Activated naive CD8-positive, alpha-beta T cell treated with anti-CD3 and anti-CD28 coated beads, Interleukin-2, amount 50 U/mL, for 24 hours (primary cell): ENCODE measurements at regions not wholly inside any gene's neighbourhood (a gene's known extent, or its start where the extent isn't known, plus 50 kb on each side); places are given as distances from the start of the nearest gene placed in this dataset.

Source experiments
- ATAC-seq: fragments of 150-1000 bp; cut with Tn5 transposase; one replicate; pipeline ENCODE4 v1.10.0; 2021
- DNase-seq: peaks from one replicate; pipeline ENCODE4 v3.0.0; 2021
- H3K27ac Mint-ChIP-seq: one replicate; pipeline ENCODE4 v1.8.0; 2021; ENCODE audit warnings: mild to moderate bottlenecking, mixed read lengths
- H3K27me3 Mint-ChIP-seq: one replicate; pipeline ENCODE4 v1.8.0; 2021; ENCODE audit warnings: mixed read lengths
- H3K36me3 Mint-ChIP-seq: one replicate; pipeline ENCODE4 v1.8.0; 2021; ENCODE audit warnings: low read depth, mixed read lengths
- H3K4me1 Mint-ChIP-seq: one replicate; pipeline ENCODE4 v1.8.0; 2021; ENCODE audit warnings: mixed read lengths
- H3K4me3 Mint-ChIP-seq: one replicate; pipeline ENCODE4 v1.8.0; 2021; ENCODE audit warnings: mild to moderate bottlenecking, moderate library complexity, mixed read lengths
- H3K9me3 Mint-ChIP-seq: one replicate; pipeline ENCODE4 v1.8.0; 2021; ENCODE audit warnings: mixed read lengths

DNA sequence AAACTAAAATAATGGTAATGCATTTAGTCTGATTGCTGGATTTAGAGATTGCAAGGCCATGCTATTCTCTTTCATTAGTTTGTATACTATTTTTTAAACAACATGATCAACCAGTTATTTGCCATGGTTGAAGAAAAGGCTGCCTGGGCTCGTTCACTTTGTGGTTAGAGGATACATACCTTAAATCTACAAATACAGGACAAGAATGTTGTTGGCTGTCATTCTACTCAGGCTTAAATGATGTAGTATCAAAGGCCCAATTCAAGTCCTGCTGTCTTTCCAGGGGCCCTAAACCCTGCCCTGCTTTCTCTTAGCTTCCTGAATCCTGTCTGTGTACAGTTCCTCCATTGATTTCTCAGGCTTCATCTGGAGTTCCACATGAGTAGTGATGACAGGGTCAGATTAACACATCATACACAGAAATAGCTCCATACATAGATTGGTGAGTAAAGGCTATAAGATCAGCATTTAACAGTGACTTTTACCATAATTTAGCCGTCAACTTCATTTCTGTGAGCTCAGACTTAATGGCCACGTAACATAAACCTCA lies 114.9 kb upstream of the GPRIN3 start:
- Mint-ChIP-seq H3K27ac (no peak overlapping the region), H3K9me3 (no peaks in the 10 kb centered on the region), H3K4me1 (no peaks in the 10 kb centered on the region), H3K27me3 (no peaks in the 10 kb centered on the region), H3K4me3 (no peak overlapping the region), H3K36me3 (no peaks in the 10 kb centered on the region)
- ATAC-seq (no peak), DNase-seq (no peak)

DNA sequence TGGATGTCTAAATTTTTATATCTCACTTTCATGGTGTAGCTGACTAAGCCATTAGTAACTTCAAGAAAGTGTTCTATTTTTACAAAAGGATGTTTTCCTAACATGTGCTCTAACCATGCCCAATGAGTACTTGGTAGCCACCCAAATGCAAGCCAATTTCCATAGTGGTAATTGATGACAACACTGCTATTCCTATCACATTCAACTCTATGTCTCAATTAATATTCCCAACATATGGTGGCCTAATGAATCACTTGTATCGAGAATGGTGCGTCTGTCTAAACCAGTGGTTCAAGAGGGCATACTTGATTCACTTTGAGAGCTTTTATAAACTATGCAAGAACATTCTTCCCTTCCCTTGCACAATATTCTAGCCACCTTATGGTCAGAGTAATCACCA lies 112.9 kb upstream of the GPRIN3 start:
- DNase-seq (no peak), ATAC-seq (no peak)
- Mint-ChIP-seq H3K27me3 (no peaks in the 10 kb centered on the region), H3K4me1 (no peaks in the 10 kb centered on the region), H3K4me3 (no peak overlapping the region), H3K27ac (no peak overlapping the region), H3K9me3 (no peaks in the 10 kb centered on the region), H3K36me3 (no peaks in the 10 kb centered on the region)

DNA sequence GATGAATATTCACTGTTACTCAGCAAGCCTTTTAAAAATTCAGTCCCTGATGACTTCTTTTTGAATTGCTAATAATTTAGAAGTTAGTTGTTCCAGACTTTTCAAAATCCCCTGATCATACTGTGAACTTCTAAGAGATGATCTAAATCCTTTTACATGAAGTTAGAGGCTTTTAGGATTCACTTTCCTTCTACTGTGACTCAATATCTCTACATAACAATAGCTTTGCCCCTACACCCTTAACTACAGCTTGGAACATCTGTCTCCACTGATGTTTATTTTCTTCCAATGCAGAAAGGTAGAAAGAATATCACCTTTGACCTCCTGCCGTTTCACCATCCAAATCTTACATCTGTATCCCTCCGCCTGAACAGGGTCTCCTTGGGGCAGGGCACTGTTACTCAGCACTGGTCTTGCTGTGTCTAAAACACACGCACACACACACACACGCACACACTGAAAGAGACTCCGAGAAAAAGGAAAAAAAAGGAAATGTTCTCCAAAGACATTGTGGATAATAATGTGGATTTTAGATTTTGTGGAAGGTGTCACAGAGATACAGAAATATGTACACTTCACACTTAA lies 111.6 kb upstream of the GPRIN3 start:
- no peak for DNase-seq
- Mint-ChIP-seq H3K27me3 (no peaks in the 10 kb centered on the region), H3K4me1 (no peaks in the 10 kb centered on the region), H3K36me3 (no peaks in the 10 kb centered on the region), H3K9me3 (no peaks in the 10 kb centered on the region), H3K27ac (no peak overlapping the region), H3K4me3 (no peak overlapping the region)
- no peak for ATAC-seq

DNA sequence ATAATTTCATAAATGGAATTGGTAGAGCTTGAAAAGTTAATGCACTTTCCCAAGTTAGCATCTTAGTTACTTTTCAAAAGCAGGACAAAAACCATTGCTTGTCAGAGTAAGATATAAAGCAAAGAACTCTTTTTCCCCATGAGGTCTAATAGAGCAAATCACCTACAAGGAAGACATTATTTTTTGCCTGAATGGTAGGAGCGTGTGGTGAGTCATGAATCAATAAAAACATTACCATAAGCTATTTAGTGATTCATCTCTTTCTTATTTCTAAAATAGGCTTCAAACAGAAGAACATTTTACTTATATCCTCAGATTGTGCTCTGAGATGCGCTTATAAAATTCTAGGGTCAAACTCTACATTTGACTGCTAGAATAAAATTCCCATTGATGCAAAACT lies 109.4 kb upstream of the GPRIN3 start:
- Mint-ChIP-seq H3K4me1 (no peaks in the 10 kb centered on the region), H3K9me3 (no peaks in the 10 kb centered on the region), H3K4me3 (no peak overlapping the region), H3K36me3 (no peaks in the 10 kb centered on the region), H3K27me3 (no peaks in the 10 kb centered on the region), H3K27ac (no peak overlapping the region)
- no peak for DNase-seq
- ATAC-seq, result no peak

DNA sequence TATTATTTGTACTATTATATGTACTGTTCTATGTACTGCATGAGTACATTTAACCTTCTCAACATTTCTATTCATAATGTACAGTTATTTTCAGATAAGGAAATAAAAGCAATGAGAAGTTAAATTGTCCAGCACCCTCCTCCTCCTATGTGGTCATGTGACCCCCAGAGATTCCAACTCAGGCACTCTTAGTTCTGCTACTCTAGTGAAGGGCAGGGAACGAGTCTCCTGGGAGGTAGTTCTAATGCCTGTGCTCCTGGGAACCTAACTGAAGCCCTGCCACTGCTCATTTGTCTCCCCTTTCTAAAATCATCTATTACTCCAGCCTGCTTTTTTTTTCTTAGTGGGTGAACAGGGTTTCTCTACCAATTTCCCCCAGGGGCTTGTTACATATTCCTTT lies 105.9 kb upstream of the GPRIN3 start:
- ATAC-seq, result no peak
- Mint-ChIP-seq H3K27ac (no peak overlapping the region), H3K4me1 (peaks cover 3% of the 10 kb centered on the region), H3K9me3 (no peaks in the 10 kb centered on the region), H3K27me3 (no peaks in the 10 kb centered on the region), H3K4me3 (no peak overlapping the region), H3K36me3 (no peaks in the 10 kb centered on the region)
- no peak for DNase-seq

DNA sequence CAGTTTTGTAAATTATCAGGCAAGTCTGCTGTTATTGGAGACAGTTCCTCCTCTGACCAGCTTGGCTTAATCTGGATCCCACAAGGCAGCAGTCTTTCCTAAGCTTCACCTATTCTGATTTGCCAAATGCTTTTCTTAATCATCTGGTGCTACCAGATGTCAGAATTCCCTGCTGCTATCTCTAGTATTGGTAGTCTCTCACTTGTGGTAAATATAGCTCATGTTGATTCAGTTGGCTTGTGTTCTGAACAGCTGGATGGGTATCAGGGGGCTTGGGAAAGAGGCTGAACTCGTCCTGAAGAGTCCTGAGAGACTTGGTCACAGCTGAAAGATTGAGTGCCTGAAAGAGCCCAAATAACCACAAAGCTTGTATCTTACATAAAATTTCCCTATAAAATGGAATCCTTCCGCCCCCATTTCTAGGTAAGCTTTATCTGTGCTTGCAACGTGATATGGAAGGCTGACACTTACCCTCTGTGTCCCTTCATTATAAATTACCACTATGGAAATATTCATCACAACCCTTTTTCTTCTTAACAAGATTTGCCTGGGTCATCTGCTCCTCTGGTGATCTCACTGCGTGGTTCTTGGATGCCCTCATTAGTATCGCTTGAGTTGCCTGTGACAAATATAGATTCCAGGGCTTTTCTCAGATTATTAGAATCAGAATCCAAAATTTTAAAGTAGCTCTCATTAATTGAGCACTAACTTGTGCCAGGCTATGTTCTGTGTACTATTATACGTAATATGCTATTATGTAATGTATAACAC lies 104.1 kb upstream of the GPRIN3 start:
- H3K4me1 Mint-ChIP-seq, result peaks cover 3% of the 10 kb centered on the region
- DNase-seq (no peak), ATAC-seq (no peak)
- no peak overlapping the region for H3K4me3 Mint-ChIP-seq
- H3K27ac Mint-ChIP-seq, result no peak overlapping the region
- H3K27me3 Mint-ChIP-seq, result no peaks in the 10 kb centered on the region
- H3K36me3 Mint-ChIP-seq, result no peaks in the 10 kb centered on the region
- H3K9me3 Mint-ChIP-seq, result peaks cover 5% of the 10 kb centered on the region

DNA sequence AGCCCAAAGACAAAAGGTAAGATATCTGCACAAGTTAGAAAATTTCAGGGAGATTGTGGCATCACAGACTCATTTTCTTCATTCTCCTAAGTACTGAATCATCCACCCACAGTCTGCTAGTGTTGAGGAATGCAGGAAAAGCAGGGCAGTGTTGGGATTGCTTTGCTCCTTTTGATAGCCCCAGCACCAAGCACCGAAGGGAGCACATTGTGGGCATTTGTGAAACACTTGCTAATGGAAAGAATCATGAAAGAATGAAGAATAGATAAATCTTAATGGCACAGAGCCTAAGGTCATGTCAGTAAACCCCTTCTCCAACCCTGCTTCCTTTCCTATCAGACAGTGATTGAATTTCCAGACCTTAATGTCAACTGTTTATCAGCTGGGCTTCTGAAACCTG lies 103.1 kb upstream of the GPRIN3 start:
- H3K36me3 Mint-ChIP-seq, result no peaks in the 10 kb centered on the region
- H3K4me3 Mint-ChIP-seq, result no peak overlapping the region
- H3K27me3 Mint-ChIP-seq, result no peaks in the 10 kb centered on the region
- H3K9me3 Mint-ChIP-seq, result peaks cover 5% of the 10 kb centered on the region
- DNase-seq (no peak), ATAC-seq (no peak)
- H3K27ac Mint-ChIP-seq, result no peak overlapping the region
- peaks cover 3% of the 10 kb centered on the region for H3K4me1 Mint-ChIP-seq

DNA sequence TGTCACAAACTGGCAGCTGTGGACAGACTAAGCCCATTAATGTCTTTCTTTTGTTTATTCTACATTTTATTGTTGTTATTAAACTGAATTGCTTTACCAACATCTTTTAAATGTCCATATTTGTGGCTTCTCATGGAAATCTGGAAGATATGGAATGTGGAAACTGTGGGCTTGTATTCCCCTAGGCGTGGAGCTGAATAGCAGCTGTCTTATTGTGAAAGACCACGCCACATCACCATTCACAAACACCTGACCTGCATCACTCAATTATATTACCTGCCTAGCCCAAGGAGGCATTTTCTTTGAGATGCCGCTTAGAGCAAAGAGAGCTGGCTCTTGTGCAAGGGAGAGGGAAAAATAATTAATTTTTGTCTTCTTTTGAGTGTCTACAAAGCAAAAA lies 96.9 kb upstream of the GPRIN3 start:
- H3K4me1 Mint-ChIP-seq, result no peaks in the 10 kb centered on the region
- no peak overlapping the region for H3K27ac Mint-ChIP-seq
- no peaks in the 10 kb centered on the region for H3K27me3 Mint-ChIP-seq
- no peak for ATAC-seq
- H3K36me3 Mint-ChIP-seq, result no peaks in the 10 kb centered on the region
- peaks cover 5% of the 10 kb centered on the region for H3K9me3 Mint-ChIP-seq
- H3K4me3 Mint-ChIP-seq, result no peak overlapping the region
- DNase-seq, result no peak

DNA sequence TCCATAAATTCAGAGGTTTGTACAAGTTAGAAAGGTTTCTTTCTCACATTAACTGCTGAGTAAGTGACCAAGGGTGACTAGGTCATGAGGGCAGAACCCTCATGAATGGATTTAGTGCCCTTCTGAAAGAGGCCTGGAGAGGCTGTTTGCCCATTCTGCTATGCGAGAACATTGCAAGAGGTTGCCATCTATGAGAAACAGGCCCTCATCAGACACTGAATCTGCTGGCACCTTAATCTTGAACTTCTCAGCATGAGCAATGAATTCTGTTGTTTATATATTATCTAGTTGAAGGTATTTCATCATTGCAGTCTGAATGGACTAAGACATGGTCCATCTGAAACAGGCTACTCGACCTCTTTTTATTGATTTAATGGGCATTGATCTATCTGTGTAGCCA lies 96.2 kb upstream of the GPRIN3 start:
- ATAC-seq (no peak), DNase-seq (no peak)
- Mint-ChIP-seq H3K4me3 (no peak overlapping the region), H3K27ac (no peak overlapping the region), H3K27me3 (no peaks in the 10 kb centered on the region), H3K4me1 (no peaks in the 10 kb centered on the region), H3K36me3 (no peaks in the 10 kb centered on the region), H3K9me3 (peaks cover 5% of the 10 kb centered on the region)

DNA sequence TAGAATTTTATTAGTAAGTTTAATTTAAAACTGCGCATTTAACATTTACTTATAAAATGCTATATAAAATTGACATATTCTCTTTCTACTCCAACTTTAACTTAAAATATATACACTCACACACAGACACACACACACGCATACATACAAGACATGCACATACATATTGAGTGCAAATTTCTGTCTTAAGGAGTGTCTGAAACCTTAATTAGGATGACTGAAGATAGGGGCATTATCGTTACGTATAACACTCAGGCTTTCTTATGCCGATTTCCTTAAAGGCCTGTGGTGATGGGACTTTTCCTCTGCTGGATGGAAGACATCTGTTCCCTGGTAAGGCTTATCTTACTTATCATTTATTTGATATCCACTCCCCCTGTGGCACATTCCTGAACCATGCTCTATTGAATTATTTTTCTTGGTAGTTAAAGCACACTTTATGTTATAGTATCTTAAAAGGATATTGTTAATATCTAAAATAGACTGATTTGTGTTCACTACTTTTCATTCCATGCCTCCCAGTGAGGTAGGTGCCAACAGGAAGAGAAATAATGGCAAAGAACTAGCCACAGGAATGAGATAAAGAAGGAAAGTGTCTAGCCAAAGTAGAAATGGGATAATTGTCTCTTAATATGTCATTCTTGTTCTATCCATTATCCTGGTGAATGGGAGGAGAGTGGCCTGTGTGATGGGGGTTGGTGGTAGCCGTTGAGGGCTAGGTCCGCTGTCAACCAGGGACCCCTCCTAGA lies 92.9 kb upstream of the GPRIN3 start:
- DNase-seq (no peak), ATAC-seq (no peak)
- no peak overlapping the region for H3K4me3 Mint-ChIP-seq
- no peaks in the 10 kb centered on the region for H3K9me3 Mint-ChIP-seq
- no peaks in the 10 kb centered on the region for H3K27me3 Mint-ChIP-seq
- no peaks in the 10 kb centered on the region for H3K36me3 Mint-ChIP-seq
- no peak overlapping the region for H3K27ac Mint-ChIP-seq
- H3K4me1 Mint-ChIP-seq, result no peaks in the 10 kb centered on the region

DNA sequence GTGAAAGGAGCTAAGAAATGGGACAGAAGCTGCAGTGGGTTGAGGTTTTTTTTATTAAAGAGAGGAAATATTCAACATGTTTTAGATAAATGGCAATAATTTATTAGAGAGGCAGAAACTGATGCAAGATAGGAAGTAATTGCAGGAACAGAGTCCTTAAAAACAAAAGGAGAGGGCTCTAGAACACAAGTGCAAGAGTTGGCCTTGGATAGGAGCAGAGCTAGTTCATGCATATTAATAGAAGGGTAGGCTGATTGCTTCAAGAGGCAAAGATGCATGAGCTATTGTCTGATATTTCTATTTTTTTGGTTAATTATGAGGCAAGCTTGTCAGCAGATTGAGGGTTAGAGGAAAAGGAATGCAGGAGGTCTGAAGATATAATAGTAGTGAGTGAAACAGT lies 91.0 kb upstream of the GPRIN3 start:
- H3K27me3 Mint-ChIP-seq, result no peaks in the 10 kb centered on the region

DNA sequence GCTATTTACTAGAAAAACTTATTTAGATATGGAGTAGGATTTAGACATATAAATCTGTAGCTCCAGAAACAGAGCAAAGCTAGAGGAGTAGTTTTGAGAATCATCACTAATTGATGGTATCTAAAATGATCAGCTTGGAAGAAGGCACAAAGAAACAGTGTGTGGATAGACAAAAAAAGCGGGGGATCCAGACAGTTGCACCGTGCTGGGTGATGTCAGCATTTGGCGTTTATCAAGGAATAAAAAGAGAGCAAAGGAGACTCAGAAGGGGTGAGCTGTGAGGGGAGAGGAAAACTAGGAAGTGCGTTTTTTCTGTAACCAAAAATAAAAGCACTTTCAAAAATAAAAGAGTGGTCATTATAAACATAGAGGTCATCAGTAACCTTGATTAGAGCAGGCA lies 90.5 kb upstream of the GPRIN3 start:
- Mint-ChIP-seq H3K4me3 (no peak overlapping the region), H3K9me3 (no peaks in the 10 kb centered on the region), H3K27ac (no peak overlapping the region), H3K36me3 (no peaks in the 10 kb centered on the region), H3K4me1 (no peaks in the 10 kb centered on the region), H3K27me3 (no peaks in the 10 kb centered on the region)
- DNase-seq (no peak), ATAC-seq (no peak)

More for the DNA sequence above, 91.0 kb upstream of the GPRIN3 start:
- H3K4me3 Mint-ChIP-seq, result no peak overlapping the region
- no peak for ATAC-seq
- no peak overlapping the region for H3K27ac Mint-ChIP-seq
- H3K36me3 Mint-ChIP-seq, result no peaks in the 10 kb centered on the region
- no peak for DNase-seq
- no peaks in the 10 kb centered on the region for H3K9me3 Mint-ChIP-seq
- H3K4me1 Mint-ChIP-seq, result no peaks in the 10 kb centered on the region

DNA sequence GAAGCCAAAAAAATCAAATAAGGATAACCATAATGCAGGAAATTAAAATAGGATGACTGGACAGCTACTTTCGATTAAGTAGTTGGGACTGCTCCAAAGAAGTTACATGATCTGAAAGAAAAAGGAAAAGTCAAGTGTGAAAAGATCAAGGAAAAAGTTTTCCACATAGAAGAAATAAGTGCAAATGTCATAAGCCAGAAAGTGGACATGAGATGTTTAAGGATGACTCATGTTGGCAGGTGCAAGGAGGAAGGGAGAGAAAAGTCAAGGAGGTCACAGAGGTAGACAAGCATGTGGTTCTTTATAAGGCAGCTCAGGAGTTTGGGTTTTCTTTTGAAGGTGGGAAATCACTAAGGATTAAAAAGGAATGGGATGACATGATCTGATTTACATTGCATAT lies 89.8 kb upstream of the GPRIN3 start:
- no peaks in the 10 kb centered on the region for H3K9me3 Mint-ChIP-seq
- H3K27ac Mint-ChIP-seq, result no peak overlapping the region
- H3K27me3 Mint-ChIP-seq, result no peaks in the 10 kb centered on the region
- no peak for DNase-seq
- no peaks in the 10 kb centered on the region for H3K36me3 Mint-ChIP-seq
- no peaks in the 10 kb centered on the region for H3K4me1 Mint-ChIP-seq
- no peak for ATAC-seq
- H3K4me3 Mint-ChIP-seq, result no peak overlapping the region

DNA sequence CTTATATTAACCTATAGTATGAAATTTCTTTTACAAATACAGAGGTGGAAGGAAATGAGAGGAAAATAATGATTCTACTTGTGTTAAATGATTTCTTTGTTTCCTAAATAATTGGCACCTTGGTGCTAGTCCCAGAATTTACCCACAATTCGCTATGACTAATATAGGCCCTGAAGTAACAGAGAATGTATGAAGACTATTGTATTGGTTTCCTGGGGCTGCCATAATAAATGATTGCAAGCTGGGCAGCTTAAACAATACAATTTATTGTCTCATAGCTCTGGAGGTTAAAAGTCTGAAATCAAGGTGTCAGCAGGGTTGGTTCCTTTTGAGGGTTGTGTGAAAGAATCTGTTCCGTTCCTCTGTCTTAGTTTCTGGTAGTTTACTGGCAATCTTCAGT lies 74.8 kb upstream of the GPRIN3 start:
- Mint-ChIP-seq H3K4me1 (no peaks in the 10 kb centered on the region), H3K9me3 (peaks cover 19% of the 10 kb centered on the region), H3K27me3 (peaks cover 2% of the 10 kb centered on the region), H3K36me3 (no peaks in the 10 kb centered on the region), H3K27ac (no peak overlapping the region), H3K4me3 (no peak overlapping the region)
- ATAC-seq (no peak), DNase-seq (no peak)

DNA sequence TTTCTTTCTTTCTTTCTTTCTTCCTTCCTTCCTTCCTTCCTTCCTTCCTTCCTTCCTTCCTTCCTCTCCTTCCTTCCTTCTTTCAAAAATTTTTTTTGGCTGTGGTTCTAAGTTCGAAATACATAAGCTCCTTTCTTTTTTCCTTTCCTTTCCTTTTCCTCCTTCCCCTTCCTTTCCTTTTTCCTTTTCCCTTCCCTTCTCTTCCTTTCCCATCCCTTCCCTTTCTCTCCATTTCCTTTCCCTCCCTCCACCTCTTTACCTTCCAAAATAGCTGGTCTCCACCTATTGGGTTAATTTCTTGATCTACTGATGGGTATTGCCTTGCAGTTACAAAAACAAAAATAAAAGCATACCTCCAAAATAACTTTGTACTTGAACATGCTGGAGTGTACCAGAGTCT lies 73.4 kb upstream of the GPRIN3 start:
- ATAC-seq, result no peak
- H3K9me3 Mint-ChIP-seq, result peaks cover 19% of the 10 kb centered on the region
- H3K27ac Mint-ChIP-seq, result no peak overlapping the region
- no peaks in the 10 kb centered on the region for H3K27me3 Mint-ChIP-seq
- no peaks in the 10 kb centered on the region for H3K4me1 Mint-ChIP-seq
- DNase-seq, result no peak
- no peak overlapping the region for H3K4me3 Mint-ChIP-seq
- H3K36me3 Mint-ChIP-seq, result no peaks in the 10 kb centered on the region
